HUDEP-2 (cell line): ENCODE measurements at regions not wholly inside any gene's neighbourhood (a gene's known extent, or its start where the extent isn't known, plus 50 kb on each side); places are given as distances from the start of the nearest gene placed in this dataset.
A peak's percentile ranks its signal among the peaks of the same experiment; 100 is the strongest.

Source experiments
- DNase-seq, 76 experiments: peaks; one replicate each; lab custom pipeline; 2025; ENCODE audit not compliant: unreplicated experiment in 76 of 76; lab: John Stamatoyannopoulos, UW

DNA sequence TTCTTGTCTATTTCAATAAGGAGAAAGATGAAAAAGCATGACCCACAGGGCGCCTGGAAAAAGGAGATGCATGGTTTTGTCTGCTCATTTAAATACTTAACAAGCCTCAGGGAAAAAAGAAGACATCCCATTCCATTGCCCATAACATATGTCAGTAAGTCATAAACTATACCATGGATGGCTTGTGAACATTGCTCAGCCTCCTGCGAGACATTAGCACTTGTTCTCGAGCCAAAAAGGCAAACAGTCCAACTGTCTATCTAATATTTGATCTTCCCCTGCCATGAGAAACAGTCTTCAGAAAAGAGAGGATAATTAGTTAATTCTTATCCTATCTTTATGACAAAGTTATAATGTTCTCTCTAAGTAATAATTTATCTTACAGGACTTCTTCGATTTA is 527.4 kb downstream of the HACE1 start:
- no peak for DNase-seq

DNA sequence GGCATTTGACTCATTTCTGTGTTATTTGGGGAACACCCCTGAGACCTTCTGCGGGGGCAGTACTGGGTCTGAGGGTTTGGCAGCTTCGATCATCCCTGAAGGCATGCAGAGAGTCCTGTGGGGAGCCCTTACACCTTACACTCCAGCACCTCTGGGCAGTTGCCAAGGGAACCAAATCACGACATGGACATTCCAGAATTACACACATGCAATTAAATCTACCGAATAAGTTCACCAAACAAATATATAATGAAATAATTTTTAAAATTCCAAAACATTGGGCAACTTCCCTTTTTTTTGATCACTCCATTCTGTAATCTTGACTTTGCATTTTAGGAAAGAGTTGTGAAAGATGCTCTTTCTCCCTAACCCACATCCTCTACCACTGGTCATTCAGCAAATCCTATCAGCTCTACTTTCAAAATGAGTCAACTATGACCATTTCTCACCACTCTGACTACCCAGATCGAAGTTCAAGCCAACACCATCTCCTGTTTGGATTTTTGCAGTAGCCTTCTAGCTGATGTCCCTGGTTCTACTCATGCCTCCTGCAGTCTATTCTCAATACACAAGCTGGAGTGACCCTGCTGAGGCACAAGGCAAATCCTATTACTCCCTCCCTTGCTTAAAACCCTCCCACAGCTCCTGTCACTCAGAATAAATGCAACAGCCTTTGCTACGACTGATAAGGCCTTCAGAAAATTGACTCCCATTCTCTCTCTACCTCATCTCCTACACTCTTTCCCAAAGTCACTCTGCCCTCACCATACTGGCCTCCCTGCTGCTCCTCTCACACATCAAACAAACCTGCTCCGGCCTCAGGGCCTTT is 533.3 kb downstream of the HACE1 start:
- DNase-seq, result no peak

DNA sequence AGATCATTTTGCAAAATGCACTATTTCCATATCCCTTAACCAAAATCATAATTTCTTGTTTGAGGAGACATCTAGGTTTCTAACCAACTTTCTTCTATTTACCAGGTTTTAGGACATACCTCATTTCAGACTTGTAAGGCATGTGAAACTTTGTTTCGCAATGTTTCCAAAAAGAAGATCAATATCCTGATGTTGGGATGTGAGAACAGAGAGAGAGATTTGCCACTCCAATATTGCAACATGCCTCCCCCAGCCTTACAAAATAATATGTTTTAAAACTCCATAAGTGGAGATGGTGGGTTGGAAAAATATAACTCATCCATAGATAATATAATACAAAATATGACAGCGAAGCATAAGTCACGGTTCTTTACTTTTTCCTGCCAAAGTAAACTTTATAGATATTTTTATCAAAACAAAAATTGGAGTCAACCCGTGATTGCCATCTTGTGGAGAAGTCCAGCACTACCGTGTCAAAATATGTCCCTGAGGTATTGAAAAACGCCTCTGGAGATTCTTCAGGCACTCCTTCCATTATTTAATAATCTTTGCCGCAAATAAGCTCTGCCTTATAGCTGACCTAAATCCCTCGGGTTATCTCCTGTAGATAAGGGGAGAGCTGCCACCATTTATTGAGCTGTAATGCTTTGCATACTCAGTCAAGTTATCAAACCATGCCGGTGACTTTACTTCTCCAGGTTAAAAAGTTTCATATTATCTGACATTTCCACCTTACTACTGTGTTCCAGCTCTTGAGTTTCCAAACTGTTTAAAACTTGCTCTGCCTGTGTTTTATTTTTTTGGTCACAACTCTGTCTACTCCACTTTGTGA is 534.2 kb downstream of the HACE1 start:
- peak in 3 of 76 experiments; percentile 1 to 5 (median 3) for DNase-seq

DNA sequence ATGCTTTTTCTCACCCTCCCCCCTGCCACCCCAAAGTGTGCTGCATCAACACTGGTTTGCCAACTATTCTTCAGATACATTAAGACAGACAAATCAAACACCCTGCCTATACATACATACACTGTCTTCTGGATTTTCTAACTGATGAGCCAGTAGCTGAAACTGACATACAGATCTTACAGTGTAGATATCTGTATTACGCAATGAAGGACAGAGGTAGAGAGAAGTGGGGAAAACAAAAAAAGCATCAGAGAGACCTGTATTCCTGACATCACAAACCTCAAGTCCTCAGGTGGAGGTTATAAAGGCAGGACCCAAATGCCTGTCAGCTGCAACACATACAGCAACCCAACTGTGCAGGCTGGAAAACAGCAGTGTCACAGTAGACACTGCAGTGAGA is 535.4 kb downstream of the HACE1 start:
- DNase-seq, result no peak

DNA sequence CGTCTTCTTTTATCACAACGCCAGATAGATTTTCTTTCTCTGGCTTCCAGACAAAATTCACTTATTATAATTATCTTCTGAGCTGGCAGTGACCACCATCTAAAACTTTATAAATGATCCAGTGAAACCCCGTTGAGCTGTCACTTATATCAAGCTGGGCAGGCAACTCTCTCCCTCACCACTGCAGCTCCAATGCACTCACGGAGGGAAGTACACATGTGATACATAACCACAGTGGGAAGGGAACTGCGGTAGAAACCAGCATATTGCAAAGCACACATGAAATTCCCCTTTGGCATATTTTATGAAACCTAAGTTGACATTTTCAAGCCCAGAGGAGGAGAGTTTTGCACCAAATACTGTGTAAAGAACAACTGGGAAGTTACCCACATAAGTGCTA is 536.9 kb downstream of the HACE1 start:
- DNase-seq, result no peak

DNA sequence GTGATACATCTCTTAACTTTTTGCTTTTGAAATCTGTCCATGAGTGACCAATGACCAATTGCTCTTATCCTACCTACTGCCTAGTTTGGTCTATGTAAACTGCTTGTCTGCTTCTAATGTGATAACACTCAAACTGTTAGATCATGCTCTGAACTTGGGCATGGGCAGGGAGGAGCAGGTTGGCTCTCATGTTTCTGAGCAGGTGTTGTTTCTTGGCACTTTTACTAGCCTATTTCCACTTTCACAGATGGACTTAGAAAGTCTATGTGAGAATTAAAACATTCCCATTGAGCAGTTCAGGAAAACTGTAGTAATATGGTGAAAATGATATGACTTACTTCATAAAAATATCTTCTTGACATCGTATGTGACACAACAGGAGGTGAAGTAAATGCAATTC is 538.4 kb downstream of the HACE1 start:
- DNase-seq, result no peak

DNA sequence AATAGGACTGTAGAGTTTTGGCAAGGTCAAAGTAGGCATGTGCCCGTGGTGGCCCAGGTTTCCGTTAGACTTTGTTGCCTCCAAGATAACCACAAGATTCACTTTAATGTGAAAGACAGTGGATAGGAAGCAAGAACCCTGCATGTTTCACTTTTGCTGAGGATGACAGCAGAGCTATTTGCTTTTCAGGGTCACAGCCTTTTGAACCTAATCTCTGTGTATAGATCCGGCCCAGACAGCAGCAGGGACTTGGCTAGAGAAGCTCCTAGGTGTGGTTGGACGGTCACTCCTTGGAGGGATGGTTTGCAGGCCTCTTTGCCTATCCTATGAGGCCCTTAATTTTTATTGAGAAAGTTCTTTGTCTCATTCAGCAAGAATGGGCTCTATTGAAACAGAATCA is 538.8 kb downstream of the HACE1 start:
- no peak for DNase-seq

DNA sequence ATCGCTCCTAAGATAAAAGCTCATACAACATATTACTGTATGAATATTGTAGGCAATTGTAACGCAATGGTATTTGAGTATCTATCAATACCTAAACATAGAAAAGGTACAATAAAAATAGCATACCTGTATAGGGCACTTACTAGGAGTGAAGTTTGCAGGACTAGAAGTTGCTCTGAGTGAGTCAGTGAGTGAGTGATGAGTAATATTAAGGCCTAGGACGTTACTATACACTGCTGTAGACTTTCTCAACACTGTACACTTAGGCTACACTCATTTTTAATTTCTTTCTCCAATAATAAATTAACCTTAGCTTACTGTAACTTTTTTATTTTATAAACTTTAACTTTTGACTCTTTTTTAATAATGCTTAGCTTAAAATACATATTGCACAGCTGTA is 546.9 kb downstream of the HACE1 start:
- DNase-seq, result no peak

DNA sequence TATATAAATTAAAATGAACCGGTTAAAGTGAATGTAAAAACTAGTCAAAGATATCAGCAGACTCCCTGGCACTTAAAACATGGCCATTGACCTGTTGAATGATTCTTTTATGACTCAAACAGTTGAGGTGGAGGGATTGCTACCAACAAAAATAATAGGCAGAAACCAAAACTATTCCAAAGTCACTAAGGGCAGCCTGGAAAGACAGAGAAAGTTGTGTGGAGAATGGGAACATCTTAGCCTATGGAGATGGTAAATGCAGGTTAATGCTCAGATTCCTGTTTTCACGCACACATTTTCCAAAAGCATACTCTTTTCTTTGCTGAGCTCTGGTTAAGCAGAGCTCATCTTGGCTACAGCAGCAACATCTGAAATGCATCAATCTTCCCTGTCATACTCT is 553.5 kb downstream of the HACE1 start:
- DNase-seq, result no peak

DNA sequence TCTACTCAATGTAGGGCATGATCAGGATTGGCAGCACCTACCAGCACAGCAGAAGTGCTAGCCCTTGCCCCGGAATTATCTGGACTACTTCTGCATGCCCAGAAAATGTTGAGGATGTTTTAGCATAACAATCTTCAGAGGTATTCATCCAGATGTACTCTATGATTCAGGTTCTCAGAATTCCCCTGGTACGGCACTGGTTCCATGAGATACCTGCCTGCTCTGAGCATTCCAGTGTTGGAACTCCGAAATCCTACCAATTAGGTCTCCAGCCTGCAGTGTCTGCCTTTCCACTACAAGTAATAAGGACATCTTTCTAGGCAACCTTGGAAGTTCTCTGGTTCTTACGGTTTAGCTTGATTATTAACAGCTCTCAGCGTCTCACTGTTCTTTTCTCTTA is 554.5 kb downstream of the HACE1 start:
- no peak for DNase-seq

DNA sequence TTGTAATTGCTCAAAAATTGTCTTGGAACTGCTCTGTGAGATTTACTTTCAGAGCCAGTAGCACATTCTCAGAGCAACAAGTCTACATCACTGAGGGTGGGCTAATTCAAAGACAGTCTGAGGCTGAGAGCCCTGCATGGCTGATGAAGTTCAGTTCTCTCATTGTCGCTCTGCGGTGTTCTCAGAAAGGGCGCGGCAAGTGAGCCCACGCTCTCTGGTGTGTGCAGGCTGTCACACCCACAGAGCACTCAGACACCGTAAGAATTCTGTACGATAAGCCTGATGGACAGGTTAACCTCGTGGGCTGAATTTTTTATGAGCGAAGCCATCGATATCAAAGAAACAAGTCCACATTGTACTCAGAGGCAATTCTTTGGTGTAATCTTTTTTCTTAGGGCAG is 557.8 kb downstream of the HACE1 start:
- no peak for DNase-seq

DNA sequence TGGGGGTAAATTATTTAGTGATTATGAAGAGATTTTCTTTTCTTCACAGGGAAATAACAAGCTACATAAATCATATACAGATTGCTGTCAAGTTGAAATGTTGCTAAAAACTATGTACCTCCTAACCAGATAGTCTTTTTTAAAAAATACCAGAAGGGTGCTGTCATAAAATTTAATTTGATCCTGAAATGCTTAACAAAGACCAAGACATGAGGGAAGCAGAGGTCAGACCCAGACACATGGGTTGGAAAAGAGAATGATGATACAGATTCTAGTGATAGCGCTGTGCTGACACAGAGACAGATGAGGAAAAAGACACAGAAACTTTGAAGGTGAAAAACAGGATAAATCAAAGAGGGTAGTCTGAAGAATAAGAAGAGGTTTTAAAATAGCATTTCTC is 573.1 kb downstream of the HACE1 start:
- DNase-seq, result no peak

DNA sequence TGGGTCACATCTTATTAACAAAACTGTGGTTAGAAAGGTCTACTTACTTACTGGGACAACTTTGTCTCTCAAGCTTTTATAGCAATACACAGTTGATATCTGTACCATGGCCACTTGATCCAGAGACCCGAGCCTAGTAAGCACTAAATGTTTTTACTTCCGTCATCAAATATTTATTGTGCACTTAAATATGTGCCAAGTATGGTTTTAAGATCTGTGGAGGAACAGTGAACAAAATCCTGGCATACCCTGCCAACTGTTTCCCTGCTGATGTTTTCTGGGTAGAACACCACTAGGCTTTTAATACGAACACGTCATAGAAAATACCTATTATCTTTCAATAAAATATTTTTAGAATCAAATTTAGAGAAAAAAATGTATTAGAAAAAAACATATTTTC is 574.8 kb downstream of the HACE1 start:
- DNase-seq, result no peak

DNA sequence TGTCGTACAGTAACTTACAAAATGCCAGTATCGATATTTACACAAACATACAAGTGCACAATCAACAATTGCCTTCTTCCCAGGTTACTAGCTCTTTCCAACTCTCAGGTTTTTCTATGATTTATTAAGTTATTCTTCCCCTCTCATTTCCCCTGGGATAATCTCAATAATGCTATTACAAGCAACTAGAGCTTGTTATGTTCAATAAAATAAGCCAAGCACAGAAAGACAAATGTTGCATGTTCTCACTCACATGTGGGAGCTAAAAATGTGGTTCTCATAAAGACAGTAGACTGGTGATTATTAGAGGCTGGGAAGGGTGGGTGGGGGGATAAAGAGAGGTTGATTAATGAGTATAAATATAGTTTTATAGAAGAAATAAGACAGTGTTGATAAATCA is 577.1 kb downstream of the HACE1 start:
- no peak for DNase-seq

DNA sequence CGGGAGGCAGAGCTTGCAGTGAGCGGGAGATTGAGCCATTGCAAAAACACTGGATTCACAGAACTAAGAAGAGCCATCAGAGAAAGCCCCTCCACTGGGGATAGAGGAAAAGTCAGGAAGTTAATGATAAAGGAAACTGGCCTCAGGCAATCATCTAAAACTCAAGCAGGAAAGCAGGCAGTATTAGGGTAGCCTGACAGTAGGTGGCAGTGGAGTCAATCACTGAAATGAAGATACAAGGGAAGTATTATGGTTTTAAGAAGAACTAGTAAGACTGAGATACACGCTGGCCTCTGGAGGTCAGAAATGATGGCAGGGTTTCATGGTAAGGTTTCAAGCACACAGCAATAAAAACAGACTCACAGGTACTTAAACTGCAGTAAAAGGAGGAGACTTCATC is 578.3 kb downstream of the HACE1 start:
- DNase-seq, result no peak

DNA sequence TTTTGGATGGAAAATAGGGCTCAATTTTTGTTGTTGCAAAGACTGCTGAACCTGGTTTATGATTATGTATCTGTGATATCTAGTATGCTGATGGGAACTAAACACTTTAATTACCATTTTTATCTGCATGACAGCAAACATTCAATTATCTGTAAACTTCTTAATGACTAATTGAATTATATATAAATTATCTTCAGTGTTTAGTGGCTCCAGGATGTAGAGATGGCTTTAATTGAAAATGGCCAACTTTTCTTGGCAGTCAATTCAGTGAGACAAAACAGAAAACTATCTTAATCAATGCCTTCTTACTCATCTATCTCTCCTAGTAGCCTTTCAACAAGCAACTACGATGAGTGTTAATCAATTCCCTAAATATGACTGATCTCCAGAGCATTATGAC is 591.3 kb downstream of the HACE1 start:
- DNase-seq, result no peak

DNA sequence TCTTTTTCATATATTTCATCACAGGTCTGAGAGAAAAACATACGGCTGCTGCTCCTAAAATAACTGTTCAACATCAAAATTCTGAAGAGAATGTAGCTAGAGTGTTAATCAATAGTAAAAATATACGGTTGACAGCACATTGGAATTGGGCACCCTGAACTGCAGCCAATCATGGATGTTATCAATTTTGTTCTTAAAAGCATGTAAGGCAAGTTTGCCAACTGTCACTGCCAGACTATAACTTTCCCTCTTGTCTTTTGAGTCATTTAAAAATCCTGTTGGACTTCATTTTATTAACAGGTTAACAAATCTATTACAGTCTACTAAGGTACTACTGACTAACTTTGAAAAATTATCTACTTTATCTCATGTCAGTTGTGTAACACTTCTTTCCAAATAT is 592.8 kb downstream of the HACE1 start:
- DNase-seq, result no peak

DNA sequence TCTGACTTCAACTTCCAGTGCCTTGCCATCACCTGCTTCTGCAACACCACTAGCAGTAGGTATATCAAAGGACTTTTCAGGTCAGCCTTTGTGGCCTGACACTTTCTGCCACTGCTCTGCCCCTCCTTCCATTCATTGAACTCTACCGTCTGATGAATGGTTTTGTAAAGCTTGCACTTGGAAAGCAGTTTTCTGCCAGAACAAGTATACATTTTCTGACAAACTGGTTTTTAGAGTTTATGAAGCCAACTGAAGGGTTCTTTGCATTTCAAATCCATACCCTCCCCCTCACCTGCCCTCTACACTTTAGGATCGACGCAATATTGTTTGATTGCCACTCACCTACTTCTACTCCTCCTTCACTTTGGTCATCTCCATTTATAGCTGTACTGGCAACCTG is 603.1 kb downstream of the HACE1 start:
- DNase-seq, result no peak

DNA sequence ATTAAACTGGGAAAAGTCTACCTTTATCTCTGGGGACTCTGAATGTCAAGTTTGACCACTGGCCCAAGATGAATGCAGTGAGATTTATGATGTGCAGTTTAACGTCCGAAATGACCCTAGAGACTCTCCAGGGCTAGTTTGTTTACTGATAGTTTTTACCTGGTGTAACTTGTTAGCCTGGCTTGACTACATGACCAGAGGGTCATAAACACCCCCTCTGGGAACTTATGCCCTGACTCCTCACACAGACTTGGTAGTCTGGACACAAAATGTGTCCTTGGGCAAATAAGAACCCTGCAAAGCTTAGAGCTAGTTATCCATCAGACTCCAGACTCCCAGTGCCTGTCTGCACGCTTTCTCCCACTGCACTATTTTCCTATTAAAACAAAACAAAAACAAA is 606.5 kb downstream of the HACE1 start:
- DNase-seq, result no peak

DNA sequence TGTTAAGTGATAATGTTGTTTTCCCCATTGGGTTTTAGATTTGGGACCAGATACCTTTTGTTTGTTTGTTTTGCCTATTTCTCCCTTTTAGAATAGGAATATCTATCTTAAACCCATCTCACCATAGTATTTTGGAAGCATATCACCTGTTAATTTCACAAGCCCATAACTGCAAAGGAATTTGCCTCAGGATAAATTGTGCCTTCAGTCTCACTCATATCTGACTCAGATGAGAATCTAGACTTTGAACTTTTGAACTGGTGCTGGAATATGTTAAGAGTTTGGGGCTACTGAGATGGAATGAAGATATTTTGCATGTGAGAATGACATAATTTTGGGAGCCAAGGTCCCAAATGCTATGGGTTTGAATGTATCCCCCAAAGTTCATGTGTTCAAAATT is 607.4 kb downstream of the HACE1 start:
- no peak for DNase-seq

DNA sequence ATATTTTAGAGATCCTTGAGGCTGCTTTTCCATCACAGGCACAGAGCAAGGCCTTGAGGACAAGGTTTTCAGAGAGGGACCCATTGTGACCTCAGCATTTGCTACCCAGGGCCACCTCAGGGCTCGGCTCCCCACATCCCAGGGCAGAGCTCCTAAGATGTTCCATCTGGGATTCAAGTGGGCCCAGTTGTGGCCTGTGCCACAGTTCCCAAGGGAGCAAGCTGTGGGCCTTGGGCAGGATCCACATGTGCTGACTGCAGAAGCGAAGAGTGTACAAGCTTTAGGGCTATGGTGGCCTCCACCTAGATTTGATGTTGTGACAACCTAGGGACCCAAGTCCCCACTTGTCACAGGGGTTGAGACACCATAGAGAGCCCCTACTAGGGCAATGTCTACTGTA is 608.1 kb downstream of the HACE1 start:
- no peak for DNase-seq

DNA sequence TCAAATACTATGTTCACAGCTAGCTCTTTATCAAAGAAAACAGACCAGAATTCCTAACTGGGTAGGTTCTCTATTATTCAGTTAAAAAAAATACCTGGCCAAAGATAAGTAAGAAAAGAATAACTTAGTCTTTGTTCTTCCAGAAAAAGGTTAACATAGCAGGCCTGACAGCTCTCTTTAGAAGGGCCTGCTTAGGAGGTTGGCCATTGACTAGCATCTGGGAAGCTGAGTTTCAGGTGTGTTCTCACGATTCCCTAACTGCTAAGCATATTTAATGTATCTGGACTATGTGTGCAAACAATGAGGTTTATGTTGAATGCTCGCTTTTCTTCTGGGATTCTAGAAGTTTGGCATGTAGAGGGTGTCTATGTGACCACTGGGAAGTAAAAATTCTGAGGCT is 618.9 kb downstream of the HACE1 start:
- DNase-seq, result no peak
